A673 (cell line): ENCODE measurements at regions not wholly inside any gene's neighbourhood (a gene's known extent, or its start where the extent isn't known, plus 50 kb on each side); places are given as distances from the start of the nearest gene placed in this dataset.

Experiments
- BruUV-seq: library from RNA; stranded (reverse); fragments of 400-500 nt; replicated peaks from 2 replicates; lab custom pipeline; 2021; lab: Mats Ljungman, UMichigan
- CTCF ChIA-PET: fragments of 300-600 bp; sonication (Branson Sonifier 250); formaldehyde crosslinking; loops from one replicate; lab custom pipeline; 2022; ENCODE audit warnings: antibody characterized with exemption; lab: Charles Lee
- POLR2A ChIA-PET: fragments of 300-600 bp; sonication (Branson Sonifier 250); formaldehyde crosslinking; loops from one replicate; lab custom pipeline; 2022; ENCODE audit warnings: antibody characterized with exemption; ENCODE audit not compliant: low non-redundant PET; lab: Charles Lee
- DNase-seq: peaks from one replicate; pipeline ENCODE4 v3.0.0-alpha.2; 2015; ENCODE audit warnings: low spot score
- H3K27ac ChIP-seq: fragments of 200-600 bp; sonication (generic); 2 replicates; pipeline ENCODE4 v1.5.1; 2016; ENCODE audit warnings: mixed run types, low read depth, mild to moderate bottlenecking, mixed read lengths, antibody characterized with exemption, low read length; ENCODE audit not compliant: poor library complexity, severe bottlenecking
- H3K27me3 ChIP-seq: fragments of 200-600 bp; sonication (generic); replicated peaks from 2 replicates; pipeline ENCODE4 v1.6.1; 2017; ENCODE audit warnings: mixed run types, low read depth, mild to moderate bottlenecking, mixed read lengths, antibody characterized with exemption, low read length; ENCODE audit not compliant: insufficient read depth, poor library complexity
- H3K36me3 ChIP-seq: fragments of 200-600 bp; sonication (generic); 2 replicates; pipeline ENCODE4 v1.6.1; 2016; ENCODE audit warnings: mixed run types, mild to moderate bottlenecking, mixed read lengths, antibody characterized with exemption, low read length; ENCODE audit not compliant: insufficient read depth, poor library complexity, severe bottlenecking
- H3K4me1 ChIP-seq: fragments of 200-600 bp; sonication (generic); 2 replicates; pipeline ENCODE4 v1.6.1; 2017; ENCODE audit warnings: mixed run types, mild to moderate bottlenecking, mixed read lengths, antibody characterized with exemption, low read length; ENCODE audit not compliant: insufficient read depth, poor library complexity, severe bottlenecking
- H3K4me3 ChIP-seq: fragments of 200-600 bp; sonication (generic); 2 replicates; pipeline ENCODE4 v1.5.1; 2016; ENCODE audit warnings: low read depth, mixed run types, mild to moderate bottlenecking, mixed read lengths, low read length; ENCODE audit not compliant: poor library complexity, severe bottlenecking
- H3K9me3 ChIP-seq: fragments of 200-600 bp; sonication (generic); 2 replicates; pipeline ENCODE4 v1.6.1; 2016; ENCODE audit warnings: mixed run types, low read depth, mild to moderate bottlenecking, mixed read lengths, antibody characterized with exemption, low read length; ENCODE audit not compliant: poor library complexity, severe bottlenecking
- CTCF ChIP-seq: fragments of 300-800, 200-600 bp; sonication (generic); conservative IDR thresholded peaks from 2 replicates; pipeline ENCODE4 v1.5.1; 2017; ENCODE audit warnings: low read depth, mild to moderate bottlenecking, antibody characterized with exemption, low read length, moderate library complexity, mixed read lengths
- EZH2 ChIP-seq: fragments of 200-600 bp; sonication (generic); IDR thresholded peaks from 2 replicates; pipeline ENCODE4 v1.6.1; 2017; ENCODE audit warnings: borderline replicate concordance, low read depth, mild to moderate bottlenecking, mixed read lengths, antibody characterized with exemption, low read length; ENCODE audit not compliant: poor library complexity, severe bottlenecking
- intact Hi-C: fragments of 100-400 bp; cut with micrococcal nuclease; formaldehyde crosslinking; loops from one replicate; pipeline ENCODE4 v1.10.0; 2022; ENCODE audit not compliant: unreplicated experiment

- no TSS peak for BruUV-seq
- no peaks in the 10 kb centered on the region for H3K27me3 ChIP-seq
- no peak overlapping the region for H3K4me3 ChIP-seq
- H3K27ac ChIP-seq, result no peak overlapping the region
- CTCF ChIA-PET, result no interaction called here
- POLR2A ChIA-PET, result no interaction called here
- intact Hi-C loops, result no loop called here
- H3K4me1 ChIP-seq, result no peaks in the 10 kb centered on the region
- H3K9me3 ChIP-seq, result no peaks in the 10 kb centered on the region
- no peaks in the 10 kb centered on the region for H3K36me3 ChIP-seq
- DNase-seq, result no peak
- TF ChIP-seq EZH2 (no peak), CTCF (no peak)
These were observed 97.5 kb downstream of the MICALL2 start for GRCh38 chr7:1361756-1362125.

- Histone ChIP-seq H3K36me3 (no peaks in the 10 kb centered on the region), H3K4me1 (peaks cover 2% of the 10 kb centered on the region), H3K4me3 (no peak overlapping the region), H3K27ac (no peak overlapping the region), H3K9me3 (no peaks in the 10 kb centered on the region), H3K27me3 (no peaks in the 10 kb centered on the region)
- no peak for DNase-seq
- intact Hi-C loops, result no loop called here
- CTCF ChIA-PET, result no interaction called here
- POLR2A ChIA-PET, result no interaction called here
- TF ChIP-seq CTCF (no peak), EZH2 (no peak)
- BruUV-seq, result no TSS peak
These were observed 97.0 kb downstream of the MICALL2 start for GRCh38 chr7:1362301-1362700.

- Histone ChIP-seq H3K36me3 (no peaks in the 10 kb centered on the region), H3K9me3 (no peaks in the 10 kb centered on the region), H3K27ac (no peak overlapping the region), H3K4me1 (peaks cover 19% of the 10 kb centered on the region), H3K4me3 (no peak overlapping the region), H3K27me3 (no peaks in the 10 kb centered on the region)
- ChIA-PET CTCF (no interaction called here), POLR2A (no interaction called here)
- BruUV-seq, result no TSS peak
- no peak for TF ChIP-seq EZH2
- TF ChIP-seq CTCF, result no peak
- intact Hi-C loops, result no loop called here
- DNase-seq, result no peak
These were observed 95.0 kb downstream of the MICALL2 start for GRCh38 chr7:1364068-1364905.
